Loucy (cell line): ENCODE measurements at regions not wholly inside any gene's neighbourhood (a gene's known extent, or its start where the extent isn't known, plus 50 kb on each side); places are given as distances from the start of the nearest gene placed in this dataset.

Experiments used
- H2AFZ ChIP-seq: fragments of 200-600 bp; sonication (generic); 2 replicates; pipeline ENCODE4 v1.6.0; 2016; ENCODE audit warnings: antibody characterized with exemption, mild to moderate bottlenecking, low read length, moderate library complexity
- H3F3A ChIP-seq: fragments of 200-600 bp; 2 replicates; pipeline ENCODE4 v1.6.0; 2016; ENCODE audit warnings: antibody characterized with exemption, low read depth, mild to moderate bottlenecking
- H3K27me3 ChIP-seq: fragments of 200-600 bp; sonication (generic); 2 replicates; pipeline ENCODE4 v1.6.1; 2014; ENCODE audit warnings: low read length, mild to moderate bottlenecking; ENCODE audit not compliant: insufficient read depth, poor library complexity, severe bottlenecking
- H3K36me3 ChIP-seq: fragments of 200-600 bp; sonication (generic); 2 replicates; pipeline ENCODE4 v1.6.1; 2016; ENCODE audit warnings: low read length; ENCODE audit not compliant: insufficient read depth
- H3K4me1 ChIP-seq: fragments of 200-600 bp; sonication (generic); 2 replicates; pipeline ENCODE4 v1.5.1; 2014; ENCODE audit warnings: low read length, mild to moderate bottlenecking; ENCODE audit not compliant: insufficient read depth, poor library complexity, severe bottlenecking
- H3K4me2 ChIP-seq: fragments of 200-600 bp; sonication (generic); 2 replicates; pipeline ENCODE4 v1.6.0; 2014; ENCODE audit warnings: antibody characterized with exemption, low read length, low read depth, mild to moderate bottlenecking; ENCODE audit not compliant: poor library complexity, severe bottlenecking
- H3K4me3 ChIP-seq: fragments of 200-600 bp; sonication (generic); 2 replicates; pipeline ENCODE4 v1.5.1; 2014; ENCODE audit warnings: low read length, mild to moderate bottlenecking, mixed read lengths; ENCODE audit not compliant: poor library complexity, severe bottlenecking
- H3K79me2 ChIP-seq: fragments of 200-600 bp; sonication (generic); 2 replicates; pipeline ENCODE4 v1.6.1; 2014; ENCODE audit warnings: low read length; ENCODE audit not compliant: insufficient read depth
- H3K9ac ChIP-seq: fragments of 200-600 bp; sonication (generic); 2 replicates; pipeline ENCODE4 v1.6.0; 2014; ENCODE audit warnings: mild to moderate bottlenecking, low read depth, low read length, moderate library complexity; ENCODE audit not compliant: poor library complexity, severe bottlenecking
- H3K9me2 ChIP-seq: fragments of 200-600 bp; sonication (generic); replicated peaks from 2 replicates; pipeline ENCODE4 v1.6.1; 2016; ENCODE audit warnings: low read depth, low read length, mixed read lengths
- H3K9me3 ChIP-seq: fragments of 200-600 bp; sonication (generic); 2 replicates; pipeline ENCODE4 v1.6.1; 2014; ENCODE audit warnings: mild to moderate bottlenecking, antibody characterized with exemption, low read length, low read depth; ENCODE audit not compliant: insufficient read depth
- H4K20me1 ChIP-seq: fragments of 200-600 bp; sonication (generic); 2 replicates; pipeline ENCODE4 v1.6.0; 2014; ENCODE audit warnings: antibody characterized with exemption, low read length, mild to moderate bottlenecking; ENCODE audit not compliant: insufficient read depth, poor library complexity, severe bottlenecking
- EZH2phosphoT487 ChIP-seq: fragments of 200-600 bp; IDR thresholded peaks from 2 replicates; pipeline ENCODE4 v1.6.1; 2018; ENCODE audit warnings: antibody characterized with exemption, mild to moderate bottlenecking, moderate library complexity, borderline replicate concordance
- TF ChIP-seq, protein P1 (sequence below): fragments of 200-600 bp; sonication (generic); conservative IDR thresholded peaks from 2 replicates; pipeline ENCODE4 v1.5.1; 2014; ENCODE audit warnings: mild to moderate bottlenecking, antibody characterized with exemption, low read length

- Histone ChIP-seq H3K9me3 (no peaks in the 10 kb centered on the region), H3K9me2 (no peaks in the 10 kb centered on the region)
These were observed 342.7 kb downstream of the LMO7 start for GRCh38 chr13:75978818-75979217.

GRCh38 chr13:75968103-75968838 lies 332.1 kb downstream of the LMO7 start:
- H3F3A ChIP-seq: no peaks in the 10 kb centered on the region
- no peak overlapping the region for H3K4me3 ChIP-seq
- H2AFZ ChIP-seq: no peak overlapping the region
- H3K79me2 ChIP-seq: no peaks in the 10 kb centered on the region
- no peaks in the 10 kb centered on the region for H3K9me3 ChIP-seq
- H3K27me3 ChIP-seq: no peaks in the 10 kb centered on the region
- no peak for TF ChIP-seq EZH2phosphoT487
- TF ChIP-seq, protein P1, sequence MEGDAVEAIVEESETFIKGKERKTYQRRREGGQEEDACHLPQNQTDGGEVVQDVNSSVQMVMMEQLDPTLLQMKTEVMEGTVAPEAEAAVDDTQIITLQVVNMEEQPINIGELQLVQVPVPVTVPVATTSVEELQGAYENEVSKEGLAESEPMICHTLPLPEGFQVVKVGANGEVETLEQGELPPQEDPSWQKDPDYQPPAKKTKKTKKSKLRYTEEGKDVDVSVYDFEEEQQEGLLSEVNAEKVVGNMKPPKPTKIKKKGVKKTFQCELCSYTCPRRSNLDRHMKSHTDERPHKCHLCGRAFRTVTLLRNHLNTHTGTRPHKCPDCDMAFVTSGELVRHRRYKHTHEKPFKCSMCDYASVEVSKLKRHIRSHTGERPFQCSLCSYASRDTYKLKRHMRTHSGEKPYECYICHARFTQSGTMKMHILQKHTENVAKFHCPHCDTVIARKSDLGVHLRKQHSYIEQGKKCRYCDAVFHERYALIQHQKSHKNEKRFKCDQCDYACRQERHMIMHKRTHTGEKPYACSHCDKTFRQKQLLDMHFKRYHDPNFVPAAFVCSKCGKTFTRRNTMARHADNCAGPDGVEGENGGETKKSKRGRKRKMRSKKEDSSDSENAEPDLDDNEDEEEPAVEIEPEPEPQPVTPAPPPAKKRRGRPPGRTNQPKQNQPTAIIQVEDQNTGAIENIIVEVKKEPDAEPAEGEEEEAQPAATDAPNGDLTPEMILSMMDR: no peak
- no peaks in the 10 kb centered on the region for H4K20me1 ChIP-seq
- H3K9ac ChIP-seq: no peak overlapping the region
- no peaks in the 10 kb centered on the region for H3K36me3 ChIP-seq
- no peaks in the 10 kb centered on the region for H3K4me1 ChIP-seq
- no peaks in the 10 kb centered on the region for H3K9me2 ChIP-seq
- H3K4me2 ChIP-seq: no peak overlapping the region

More at GRCh38 chr13:75978818-75979217, 342.7 kb downstream of the LMO7 start:
- Histone ChIP-seq H3K4me3 (no peak overlapping the region), H3K79me2 (no peaks in the 10 kb centered on the region), H4K20me1 (no peaks in the 10 kb centered on the region), H3K27me3 (no peaks in the 10 kb centered on the region), H3K9ac (no peak overlapping the region), H3F3A (no peaks in the 10 kb centered on the region), H2AFZ (no peak overlapping the region), H3K36me3 (no peaks in the 10 kb centered on the region), H3K4me2 (no peak overlapping the region), H3K4me1 (no peaks in the 10 kb centered on the region)
- no peak for TF ChIP-seq EZH2phosphoT487
- TF ChIP-seq, protein P1: no peak

DNA sequence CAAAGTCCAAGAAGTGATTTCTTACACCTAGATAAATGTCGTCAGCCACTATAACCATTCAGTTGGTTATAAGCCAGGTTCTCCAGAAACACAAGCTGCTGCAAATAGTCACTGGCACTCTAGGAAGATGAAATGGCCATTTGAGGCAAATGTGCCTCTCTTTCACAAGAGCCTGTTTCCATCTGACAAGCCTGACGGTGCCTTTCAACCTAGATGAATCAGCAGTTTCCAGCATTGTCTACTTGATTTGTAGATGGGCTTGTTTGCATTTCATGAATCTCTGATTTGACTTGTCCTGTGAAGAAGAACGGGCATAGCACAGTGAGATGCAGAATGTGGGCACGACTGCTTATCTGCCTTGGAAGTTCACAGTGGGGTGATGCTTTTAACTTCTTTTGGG lies 327.2 kb downstream of the LMO7 start:
- Histone ChIP-seq H2AFZ (no peak overlapping the region), H3K4me3 (no peak overlapping the region), H3K4me1 (no peaks in the 10 kb centered on the region), H3K36me3 (no peaks in the 10 kb centered on the region), H4K20me1 (no peaks in the 10 kb centered on the region), H3K9me3 (no peaks in the 10 kb centered on the region), H3K79me2 (no peaks in the 10 kb centered on the region), H3K27me3 (no peaks in the 10 kb centered on the region), H3K9ac (no peak overlapping the region), H3K9me2 (no peaks in the 10 kb centered on the region), H3K4me2 (no peak overlapping the region), H3F3A (no peaks in the 10 kb centered on the region)
- TF ChIP-seq, protein P1: no peak
- TF ChIP-seq EZH2phosphoT487: no peak
